Activated naive CD4-positive, alpha-beta T cell treated with anti-CD3 and anti-CD28 coated beads, Interleukin-2, amount 50 U/mL, for 24 hours (primary cell): ENCODE measurements at regions not wholly inside any gene's neighbourhood (a gene's known extent, or its start where the extent isn't known, plus 50 kb on each side); places are given as distances from the start of the nearest gene placed in this dataset.
"Not testable (repeated sequence)": the region's sequence is repeated elsewhere in the genome, so short reads cannot be mapped to it uniquely, and the experiment has no call there.

Source experiments
- H3K27ac Mint-ChIP-seq: one replicate; pipeline ENCODE4 v1.8.0; 2021; ENCODE audit warnings: mild to moderate bottlenecking, mixed read lengths
- H3K27me3 Mint-ChIP-seq: one replicate; pipeline ENCODE4 v1.8.0; 2021; ENCODE audit warnings: mixed read lengths
- H3K36me3 Mint-ChIP-seq: one replicate; pipeline ENCODE4 v1.8.0; 2021; ENCODE audit warnings: mixed read lengths
- H3K4me1 Mint-ChIP-seq: one replicate; pipeline ENCODE4 v1.8.0; 2021; ENCODE audit warnings: mixed read lengths
- H3K4me3 Mint-ChIP-seq: one replicate; pipeline ENCODE4 v1.8.0; 2021; ENCODE audit warnings: mild to moderate bottlenecking, mixed read lengths
- H3K9me3 Mint-ChIP-seq: one replicate; pipeline ENCODE4 v1.8.0; 2021; ENCODE audit warnings: mixed read lengths

GRCh38 chr4:53699310-53699709, 108.0 kb upstream of the LNX1 start:
- H3K4me1 Mint-ChIP-seq, H3K36me3 Mint-ChIP-seq, H3K4me3 Mint-ChIP-seq, H3K27ac Mint-ChIP-seq, H3K27me3 Mint-ChIP-seq, H3K9me3 Mint-ChIP-seq: not testable (repeated sequence)

- Mint-ChIP-seq H3K4me3 (no peak overlapping the region), H3K27ac (no peak overlapping the region), H3K4me1 (no peaks in the 10 kb centered on the region), H3K36me3 (no peaks in the 10 kb centered on the region), H3K27me3 (peaks cover 4% of the 10 kb centered on the region), H3K9me3 (no peaks in the 10 kb centered on the region)
Observed at GRCh38 chr4:53697016-53697685, 105.9 kb upstream of the LNX1 start.

GRCh38 chr4:53695540-53696463, 104.5 kb upstream of the LNX1 start:
- Mint-ChIP-seq H3K27ac (no peak overlapping the region), H3K36me3 (no peaks in the 10 kb centered on the region), H3K4me3 (no peak overlapping the region), H3K9me3 (peaks cover under 1% of the 10 kb centered on the region), H3K4me1 (no peaks in the 10 kb centered on the region), H3K27me3 (peaks cover 10% of the 10 kb centered on the region)

GRCh38 chr4:53694666-53695065, 103.4 kb upstream of the LNX1 start:
- H3K4me3 Mint-ChIP-seq = no peak overlapping the region
- H3K9me3 Mint-ChIP-seq = peaks cover 4% of the 10 kb centered on the region
- H3K27me3 Mint-ChIP-seq = peaks cover 15% of the 10 kb centered on the region
- H3K4me1 Mint-ChIP-seq = no peaks in the 10 kb centered on the region
- H3K36me3 Mint-ChIP-seq = no peaks in the 10 kb centered on the region
- no peak overlapping the region for H3K27ac Mint-ChIP-seq

DNA sequence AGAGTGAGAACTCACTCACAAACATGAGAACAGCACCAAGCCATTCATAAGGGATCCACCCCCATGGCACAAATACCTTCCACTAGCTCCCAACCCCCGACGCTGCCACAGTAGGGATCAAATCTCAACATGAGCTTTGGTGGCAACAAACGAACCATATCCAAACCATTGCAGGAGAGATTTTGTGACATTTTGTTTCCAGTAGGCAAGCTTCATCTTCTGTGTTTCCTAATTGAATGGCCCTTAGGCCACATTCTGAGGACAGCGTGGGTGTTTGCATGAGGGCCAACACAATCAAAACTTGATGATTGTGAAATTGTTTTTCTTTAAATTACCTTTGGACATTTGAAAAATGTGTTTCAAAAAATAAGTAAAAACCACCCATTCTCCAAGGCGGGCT, 102.6 kb upstream of the LNX1 start:
- Mint-ChIP-seq H3K4me3 (no peak overlapping the region), H3K27ac (no peak overlapping the region), H3K9me3 (peaks cover 4% of the 10 kb centered on the region), H3K27me3 (peaks cover 20% of the 10 kb centered on the region), H3K36me3 (no peaks in the 10 kb centered on the region), H3K4me1 (no peaks in the 10 kb centered on the region)

DNA sequence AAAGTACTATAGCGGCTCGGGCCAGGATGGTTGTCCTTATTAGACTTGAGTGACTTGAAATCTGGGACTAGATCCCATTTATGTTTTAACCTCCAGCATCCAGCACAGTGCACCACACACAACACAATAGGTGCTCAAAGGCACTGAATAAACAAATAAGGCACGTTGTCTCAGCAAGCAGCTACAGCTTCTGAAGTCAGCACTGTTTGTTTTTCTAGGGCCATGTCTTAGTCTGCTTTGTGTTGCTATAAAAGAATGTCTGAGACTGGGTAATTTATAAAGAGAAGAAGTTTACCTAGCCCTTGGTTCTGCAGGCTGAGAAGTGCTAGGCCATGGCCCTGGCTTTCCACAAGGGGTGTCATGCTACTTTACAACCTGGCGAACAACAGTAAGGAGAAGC, 102.1 kb upstream of the LNX1 start:
- H3K27me3 Mint-ChIP-seq = peaks cover 19% of the 10 kb centered on the region
- no peaks in the 10 kb centered on the region for H3K36me3 Mint-ChIP-seq

DNA sequence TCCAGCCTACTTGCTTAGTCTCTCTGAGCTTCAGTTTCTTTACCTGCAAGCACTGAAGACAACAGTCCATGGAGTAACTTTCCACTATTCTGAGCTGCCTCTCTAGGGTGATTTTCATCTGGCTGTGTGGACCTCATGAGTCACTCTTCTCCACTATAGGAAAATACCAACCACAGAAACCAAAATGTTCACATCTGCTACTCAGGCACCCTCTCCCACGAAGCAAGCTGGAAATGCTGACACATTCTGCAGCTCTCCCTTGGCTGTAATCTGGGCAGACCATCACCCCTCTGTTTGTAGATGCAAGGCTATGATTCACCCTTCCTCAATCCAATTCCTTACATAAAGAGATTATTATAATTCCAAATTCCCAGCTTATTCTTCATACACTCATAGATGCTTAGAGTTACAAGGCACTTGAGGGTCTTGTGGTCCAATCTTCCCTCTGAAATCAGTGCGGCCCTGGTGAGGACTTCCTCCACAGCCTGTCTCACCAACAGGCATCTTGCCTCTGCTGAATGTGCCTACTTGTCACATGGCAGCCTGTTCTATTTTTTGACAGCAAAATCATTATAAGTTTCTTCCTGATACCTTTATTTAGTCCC, 97.0 kb upstream of the LNX1 start:
- H3K4me3 Mint-ChIP-seq = no peak overlapping the region
- peaks cover 17% of the 10 kb centered on the region for H3K27me3 Mint-ChIP-seq
- H3K27ac Mint-ChIP-seq = no peak overlapping the region
- no peaks in the 10 kb centered on the region for H3K36me3 Mint-ChIP-seq
- H3K9me3 Mint-ChIP-seq = peaks cover 4% of the 10 kb centered on the region
- H3K4me1 Mint-ChIP-seq = no peaks in the 10 kb centered on the region

More for the DNA sequence above, 102.1 kb upstream of the LNX1 start:
- Mint-ChIP-seq H3K9me3 (peaks cover 4% of the 10 kb centered on the region), H3K27ac (no peak overlapping the region), H3K4me1 (no peaks in the 10 kb centered on the region), H3K4me3 (no peak overlapping the region)

- H3K4me3 Mint-ChIP-seq = no peak overlapping the region
- H3K36me3 Mint-ChIP-seq = no peaks in the 10 kb centered on the region
- peaks cover 17% of the 10 kb centered on the region for H3K27me3 Mint-ChIP-seq
- no peak overlapping the region for H3K27ac Mint-ChIP-seq
- H3K9me3 Mint-ChIP-seq = peaks cover 4% of the 10 kb centered on the region
- H3K4me1 Mint-ChIP-seq = no peaks in the 10 kb centered on the region
Observed at GRCh38 chr4:53686521-53686920, 95.2 kb upstream of the LNX1 start.

DNA sequence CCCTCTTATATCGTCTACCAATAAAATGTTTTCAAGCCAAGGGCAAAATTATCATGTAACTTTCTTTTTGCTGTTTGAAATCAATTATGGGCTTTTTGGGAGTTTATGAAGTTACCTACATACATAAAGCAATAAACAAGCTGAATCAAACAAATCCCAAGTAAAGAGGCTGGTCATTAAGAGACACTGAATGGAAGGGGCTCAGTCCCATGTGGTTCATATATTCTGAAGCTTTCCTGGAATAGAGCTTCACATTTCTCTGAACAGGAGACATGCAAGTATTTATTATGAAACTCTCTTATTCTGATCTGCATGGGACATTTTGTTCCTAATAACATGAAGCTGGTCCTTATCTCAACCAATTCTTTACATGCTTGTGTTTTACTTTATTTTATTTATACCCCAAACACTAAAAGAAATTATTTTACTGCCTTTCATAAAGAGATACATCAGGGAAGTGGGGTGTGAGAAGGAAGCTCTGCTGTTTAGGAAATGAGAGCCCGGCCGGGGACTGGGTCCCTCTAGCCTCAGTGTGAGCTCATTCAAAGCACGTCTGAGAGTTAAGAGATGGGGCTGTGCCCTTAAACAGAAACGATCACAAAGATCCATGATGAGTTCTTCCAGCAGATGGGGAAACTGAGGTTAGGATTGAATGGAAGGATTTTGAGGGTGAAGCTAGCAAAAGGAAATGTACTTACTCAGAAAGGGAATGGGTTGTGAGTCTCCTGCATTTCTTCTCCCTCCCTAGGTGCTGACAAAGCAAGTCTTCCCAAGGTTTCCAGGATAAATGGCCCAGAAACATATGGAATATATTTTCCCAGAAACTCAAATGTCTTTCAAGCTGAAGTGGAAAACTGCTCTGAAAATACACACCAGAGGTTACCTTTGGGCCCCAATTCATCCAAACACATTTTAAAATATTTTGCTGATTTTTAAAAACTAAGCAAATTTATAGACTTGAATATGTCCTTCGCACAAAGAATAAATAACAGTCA, 93.1 kb upstream of the LNX1 start:
- H3K27me3 Mint-ChIP-seq = peaks cover 9% of the 10 kb centered on the region
- H3K4me3 Mint-ChIP-seq = no peak overlapping the region
- no peak overlapping the region for H3K27ac Mint-ChIP-seq

DNA sequence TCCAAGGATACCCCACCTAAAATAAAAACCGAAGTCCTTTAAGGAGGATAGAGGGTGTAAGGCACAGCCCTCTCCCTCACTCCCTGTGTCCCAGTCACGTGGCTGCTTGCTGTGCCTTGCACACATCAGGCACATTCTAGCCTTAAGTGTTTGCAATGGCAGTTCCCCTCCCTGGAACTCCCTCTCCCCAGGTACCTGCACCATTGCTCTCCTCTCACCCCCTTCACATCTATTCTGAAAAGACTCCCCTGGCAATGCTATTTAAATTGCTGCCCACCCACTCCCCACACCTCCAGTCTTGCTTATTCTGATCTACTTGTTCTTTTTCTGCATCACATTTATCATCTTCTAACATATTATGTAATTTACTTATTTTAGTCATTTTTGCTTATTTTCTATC, 91.6 kb upstream of the LNX1 start:
- H3K4me3 Mint-ChIP-seq = no peak overlapping the region
- no peaks in the 10 kb centered on the region for H3K9me3 Mint-ChIP-seq
- peaks cover 6% of the 10 kb centered on the region for H3K27me3 Mint-ChIP-seq
- no peaks in the 10 kb centered on the region for H3K36me3 Mint-ChIP-seq
- H3K27ac Mint-ChIP-seq = no peak overlapping the region
- H3K4me1 Mint-ChIP-seq = no peaks in the 10 kb centered on the region

More for the DNA sequence above, 93.1 kb upstream of the LNX1 start:
- Mint-ChIP-seq H3K9me3 (no peaks in the 10 kb centered on the region), H3K36me3 (no peaks in the 10 kb centered on the region), H3K4me1 (no peaks in the 10 kb centered on the region)

- no peak overlapping the region for H3K4me3 Mint-ChIP-seq
- no peak overlapping the region for H3K27ac Mint-ChIP-seq
- no peaks in the 10 kb centered on the region for H3K9me3 Mint-ChIP-seq
- H3K36me3 Mint-ChIP-seq = no peaks in the 10 kb centered on the region
- no peaks in the 10 kb centered on the region for H3K4me1 Mint-ChIP-seq
- H3K27me3 Mint-ChIP-seq = peaks cover 7% of the 10 kb centered on the region
Observed at GRCh38 chr4:53682196-53682595, 90.9 kb upstream of the LNX1 start.

DNA sequence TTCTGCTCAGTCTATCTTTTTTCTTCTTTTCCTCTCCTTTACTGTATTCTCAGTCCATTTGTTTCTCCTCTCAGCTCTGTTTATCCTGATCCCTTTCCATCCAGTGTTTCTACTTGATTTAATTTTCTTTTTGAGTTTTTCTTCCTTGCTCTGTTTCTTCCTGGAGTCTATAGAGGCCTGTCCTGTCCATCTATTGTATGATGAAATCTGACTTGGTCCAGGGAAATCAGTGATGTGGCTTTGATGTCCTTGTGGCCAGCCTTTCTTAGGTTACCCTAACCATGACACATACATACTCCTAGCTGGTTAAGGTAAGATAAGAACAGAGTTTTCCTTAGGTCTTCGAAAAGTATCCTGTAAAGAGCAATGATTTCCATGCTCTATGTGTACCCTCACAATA, 89.3 kb upstream of the LNX1 start:
- no peak overlapping the region for H3K4me3 Mint-ChIP-seq

DNA sequence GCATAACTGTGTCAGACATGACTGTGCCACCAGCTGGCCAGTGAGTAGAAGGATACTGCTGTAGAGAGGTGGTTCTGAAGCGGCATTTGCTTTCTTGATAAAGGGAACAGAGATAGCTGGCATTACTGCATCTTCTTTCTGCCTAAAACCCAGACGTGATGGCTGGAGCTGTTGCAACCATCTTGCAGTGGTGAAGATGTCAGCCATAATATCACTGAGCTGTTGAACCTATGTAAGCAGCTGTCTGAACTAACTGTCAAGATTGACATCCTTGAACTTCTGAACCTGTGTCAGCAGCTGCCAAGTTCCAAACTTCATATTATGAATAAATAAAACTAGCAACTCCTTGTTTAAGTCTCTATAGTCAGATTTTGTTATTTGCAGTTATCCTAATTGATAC, 88.9 kb upstream of the LNX1 start:
- Mint-ChIP-seq H3K27me3 (peaks cover 7% of the 10 kb centered on the region), H3K4me1 (no peaks in the 10 kb centered on the region), H3K9me3 (no peaks in the 10 kb centered on the region), H3K27ac (no peak overlapping the region), H3K36me3 (no peaks in the 10 kb centered on the region), H3K4me3 (no peak overlapping the region)

More for the DNA sequence above, 89.3 kb upstream of the LNX1 start:
- Mint-ChIP-seq H3K27ac (no peak overlapping the region), H3K9me3 (no peaks in the 10 kb centered on the region), H3K36me3 (no peaks in the 10 kb centered on the region), H3K4me1 (no peaks in the 10 kb centered on the region), H3K27me3 (peaks cover 8% of the 10 kb centered on the region)

DNA sequence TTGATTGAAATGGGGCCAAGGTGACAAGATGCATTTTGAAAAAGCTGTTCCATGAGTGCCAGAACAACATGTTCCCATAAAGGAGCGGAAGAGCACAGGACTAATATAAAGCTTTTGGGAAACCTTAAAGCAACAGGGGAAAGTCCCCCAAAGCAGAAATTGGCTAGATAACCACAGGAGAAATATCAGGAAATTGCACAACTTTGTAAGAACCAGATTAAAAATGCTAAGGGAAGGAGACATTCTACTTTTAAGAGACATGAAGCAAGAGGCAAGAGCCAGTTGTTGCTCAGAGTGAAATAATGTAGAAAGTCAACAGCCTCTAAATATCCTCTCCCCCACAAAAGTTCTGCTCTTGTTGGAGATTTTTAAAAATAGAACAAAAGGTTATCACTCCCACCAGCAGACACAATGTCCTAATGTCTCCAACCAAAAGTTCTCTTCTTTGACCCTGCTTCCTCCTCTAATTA, 85.2 kb upstream of the LNX1 start:
- H3K9me3 Mint-ChIP-seq = no peaks in the 10 kb centered on the region
- H3K27ac Mint-ChIP-seq = no peak overlapping the region
- peaks cover 7% of the 10 kb centered on the region for H3K27me3 Mint-ChIP-seq
- H3K36me3 Mint-ChIP-seq = no peaks in the 10 kb centered on the region
- no peaks in the 10 kb centered on the region for H3K4me1 Mint-ChIP-seq
- H3K4me3 Mint-ChIP-seq = no peak overlapping the region

DNA sequence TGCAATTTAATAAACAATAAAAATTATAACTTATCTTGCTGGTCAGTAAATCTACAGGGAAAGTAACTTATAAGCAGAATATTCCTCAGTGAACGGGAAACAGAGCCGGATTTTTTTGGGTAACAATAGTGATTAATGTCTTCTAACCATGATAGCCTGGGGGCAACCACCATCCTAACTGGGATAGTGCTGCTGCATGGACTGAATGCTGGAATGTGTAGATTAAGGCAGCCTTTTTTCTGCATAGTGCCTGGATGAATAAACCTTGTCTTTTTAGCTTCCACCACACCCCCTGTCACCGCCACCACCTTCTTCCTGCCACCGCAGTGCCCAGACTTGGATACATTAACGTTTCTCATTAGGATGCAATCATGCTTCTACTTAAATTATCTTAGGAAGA, 83.6 kb upstream of the LNX1 start:
- Mint-ChIP-seq H3K27me3 (peaks cover 10% of the 10 kb centered on the region), H3K4me3 (no peak overlapping the region), H3K9me3 (no peaks in the 10 kb centered on the region), H3K36me3 (no peaks in the 10 kb centered on the region), H3K4me1 (no peaks in the 10 kb centered on the region), H3K27ac (no peak overlapping the region)
